Spleen (tissue), 11 donors: ENCODE measurements at regions not wholly inside any gene's neighbourhood (a gene's known extent, or its start where the extent isn't known, plus 50 kb on each side); places are given as distances from the start of the nearest gene placed in this dataset.

Experiments used
- DNase-seq: peaks from one replicate; pipeline ENCODE4 v3.0.0-alpha.2; 2020
- H3K27ac ChIP-seq, 8 donors: fragments of 200-600 bp; sonication (generic) in 7 of 8; 1 replicate in 4 of 8; 2 replicates in 4 of 8; pipeline versions ENCODE4 v1.5.0 to v1.8.0; 2016 to 2021; ENCODE audit warnings: inconsistent platforms in 4 of 8, mild to moderate bottlenecking in 4 of 8, moderate library complexity in 1 of 8
- H3K27me3 ChIP-seq, 7 donors: fragments of 200-600 bp; sonication (generic) in 6 of 7; replicated peaks in 1 of 7; 1 replicate in 4 of 7; 2 replicates in 3 of 7; pipeline versions ENCODE4 v1.5.0 to v1.8.0; 2016 to 2021; ENCODE audit warnings: inconsistent platforms in 3 of 7, mild to moderate bottlenecking in 1 of 7
- H3K36me3 ChIP-seq, 6 donors: fragments of 200-600 bp; sonication (generic) in 5 of 6; 1 replicate in 4 of 6; 2 replicates in 2 of 6; pipeline versions ENCODE4 v1.5.0 to v1.8.0; 2016 to 2021; ENCODE audit warnings: inconsistent platforms in 2 of 6
- H3K4me1 ChIP-seq, 6 donors: fragments of 200-600 bp; sonication (generic) in 5 of 6; 1 replicate in 3 of 6; 2 replicates in 3 of 6; pipeline versions ENCODE4 v1.5.0 to v1.8.0; 2016 to 2021; ENCODE audit warnings: inconsistent platforms in 3 of 6
- H3K4me3 ChIP-seq, 8 donors: fragments of 200-600 bp; sonication (generic) in 7 of 8; 1 replicate in 4 of 8; 2 replicates in 4 of 8; pipeline versions ENCODE4 v1.5.0 to v1.8.0; 2016 to 2021; ENCODE audit warnings: inconsistent platforms in 4 of 8, mild to moderate bottlenecking in 4 of 8, moderate library complexity in 2 of 8
- H3K9me3 ChIP-seq, 8 donors: fragments of 200-600 bp; sonication (generic) in 7 of 8; 1 replicate in 4 of 8; 2 replicates in 4 of 8; pipeline versions ENCODE4 v1.5.0 to v1.8.0; 2016 to 2021; ENCODE audit warnings: inconsistent platforms in 4 of 8
- CTCF ChIP-seq, 11 experiments: fragments of 200-600 bp in 7 of 11; fragments of 450-650 bp in 4 of 11; sonication (generic) in 4 of 11; IDR thresholded peaks in 8 of 11; conservative IDR thresholded peaks in 3 of 11; 1 replicate in 7 of 11; 2 replicates in 4 of 11; pipeline versions ENCODE4 v1.4.0 to v1.8.0; 2016 to 2021; ENCODE audit warnings: antibody characterized with exemption in 11 of 11, inconsistent platforms in 4 of 11, mild to moderate bottlenecking in 1 of 11
- POLR2A ChIP-seq, 3 donors: fragments of 450-650 bp; IDR thresholded peaks; one replicate each; pipeline ENCODE4 v1.5.1; 2017; ENCODE audit warnings: antibody characterized with exemption in 3 of 3, mild to moderate bottlenecking in 1 of 3
- POLR2AphosphoS5 ChIP-seq, 3 donors: sonication (generic); formaldehyde crosslinking; IDR thresholded peaks; one replicate each; pipeline ENCODE4 v1.5.1; 2017; ENCODE audit warnings: antibody characterized with exemption in 3 of 3
- WGBS, 5 donors: extraction: QIAGEN DNeasy Blood & Tissue Kit in 3 of 5; methylation state at CpG; one replicate each; pipeline versions ENCODE4 v1.1.5 to v1.1.7; 2013 to 2018; 5-methylcytosine and 5-hydroxymethylcytosine counted together
- intact Hi-C: fragments of 100-400 bp; cut with DNase I; formaldehyde crosslinking; loops from one replicate; pipeline ENCODE4 v1.15.0; 2023; ENCODE audit warnings: low total_unique reads
- donor health status: healthy with polysubstance abuse.
- donor health status: DM: no; HTN: no; CAD: no; lungs with moderate emphysema.
- donor health status: DM: no; HTN: no; CAD: no.
- donor health status: Bipolar disorder and iron deficiency.
- donor health status: healthy.
- donor health status: DM: no; HTN: no; CAD: no.
- donor health status: DM: yes; HTN: yes; CAD: no.

GRCh38 chr18:65516209-65516608, 234.6 kb upstream of the CDH7 start:
- no peak for DNase-seq
- no peaks in the 10 kb centered on the region for H3K4me1 ChIP-seq
- no peak overlapping the region for H3K4me3 ChIP-seq
- peaks cover 0 to 18% (median 0%) of the 10 kb centered on the region in 8 donors for H3K9me3 ChIP-seq
- no peaks in the 10 kb centered on the region for H3K36me3 ChIP-seq
- no peak overlapping the region for H3K27ac ChIP-seq
- WGBS, 5 donors, result 78 to 87% (median 79%) methylated on average over 5 of the region's 5 CpGs
- intact Hi-C loops, result no loop called here
- H3K27me3 ChIP-seq, result no peaks in the 10 kb centered on the region
- TF ChIP-seq POLR2A (IDR thresholded peaks at IDR 0.05) (no peak), POLR2AphosphoS5 (IDR thresholded peaks at IDR 0.05) (no peak), CTCF (IDR thresholded peaks at IDR 0.05 in 8 of 11, conservative IDR thresholded peaks at IDR 0.05 in 3 of 11) (no peak)

DNA sequence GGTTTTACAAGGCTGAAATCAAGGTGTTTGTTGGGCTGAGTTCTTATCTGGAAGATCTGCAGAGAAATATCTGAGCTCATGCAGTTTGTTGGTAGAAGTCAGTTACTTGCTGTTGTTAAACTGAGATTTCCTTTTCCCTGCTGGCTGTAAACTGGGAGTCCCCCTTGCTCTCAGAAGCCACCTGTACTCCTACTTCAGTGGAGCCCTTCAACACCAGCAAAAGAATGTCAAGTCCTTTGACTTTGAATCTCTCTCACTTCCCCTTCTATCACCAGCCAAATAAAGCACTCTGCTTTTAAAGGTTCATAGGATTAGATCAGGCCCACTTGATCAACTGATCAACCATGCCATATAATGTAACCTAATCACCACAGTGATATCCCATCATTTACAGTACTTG, 252.2 kb upstream of the CDH7 start:
- Histone ChIP-seq H3K36me3 (no peaks in the 10 kb centered on the region), H3K27me3 (no peaks in the 10 kb centered on the region), H3K4me3 (no peak overlapping the region), H3K27ac (no peak overlapping the region), H3K4me1 (no peaks in the 10 kb centered on the region), H3K9me3 (no peaks in the 10 kb centered on the region)
- no peak for DNase-seq
- no peak for TF ChIP-seq CTCF (IDR thresholded peaks at IDR 0.05 in 8 of 11, conservative IDR thresholded peaks at IDR 0.05 in 3 of 11)
- no peak for TF ChIP-seq POLR2AphosphoS5 (IDR thresholded peaks at IDR 0.05)
- TF ChIP-seq POLR2A (IDR thresholded peaks at IDR 0.05), result no peak
- intact Hi-C loops, result no loop called here

- Histone ChIP-seq H3K36me3 (no peaks in the 10 kb centered on the region), H3K27me3 (no peaks in the 10 kb centered on the region), H3K4me3 (no peak overlapping the region), H3K27ac (no peak overlapping the region), H3K9me3 (peaks cover 0 to 13% (median 2%) of the 10 kb centered on the region in 8 donors), H3K4me1 (no peaks in the 10 kb centered on the region)
- DNase-seq, result no peak
- TF ChIP-seq CTCF (IDR thresholded peaks at IDR 0.05 in 8 of 11, conservative IDR thresholded peaks at IDR 0.05 in 3 of 11) (no peak), POLR2A (IDR thresholded peaks at IDR 0.05) (no peak), POLR2AphosphoS5 (IDR thresholded peaks at IDR 0.05) (no peak)
- WGBS, 5 donors, result 20 to 72% (median 59%) methylated on average over 2 of the region's 2 CpGs
- intact Hi-C loops, result no loop called here
Observed at GRCh38 chr18:65487569-65487968, 263.2 kb upstream of the CDH7 start.

- H3K4me3 ChIP-seq, result no peak overlapping the region
- DNase-seq, result no peak
- H3K9me3 ChIP-seq, result peaks cover 0 to 13% (median 1%) of the 10 kb centered on the region in 8 donors
- H3K27me3 ChIP-seq, result no peaks in the 10 kb centered on the region
- no peak for TF ChIP-seq POLR2A (IDR thresholded peaks at IDR 0.05)
- no peak for TF ChIP-seq CTCF (IDR thresholded peaks at IDR 0.05 in 8 of 11, conservative IDR thresholded peaks at IDR 0.05 in 3 of 11)
- no peak for TF ChIP-seq POLR2AphosphoS5 (IDR thresholded peaks at IDR 0.05)
- H3K4me1 ChIP-seq, result no peaks in the 10 kb centered on the region
- H3K27ac ChIP-seq, result no peak overlapping the region
- 70 to 85% (median 75%) methylated on average over 3 of the region's 3 CpGs for WGBS, 5 donors
- no peaks in the 10 kb centered on the region for H3K36me3 ChIP-seq
- intact Hi-C loops, result no loop called here
Observed at GRCh38 chr18:65477455-65477854, 273.4 kb upstream of the CDH7 start.
